ENCODE measurements at regions not wholly inside any gene's neighbourhood (a gene's known extent, or its start where the extent isn't known, plus 50 kb on each side); places are given as distances from the start of the nearest gene placed in this dataset.

DNA sequence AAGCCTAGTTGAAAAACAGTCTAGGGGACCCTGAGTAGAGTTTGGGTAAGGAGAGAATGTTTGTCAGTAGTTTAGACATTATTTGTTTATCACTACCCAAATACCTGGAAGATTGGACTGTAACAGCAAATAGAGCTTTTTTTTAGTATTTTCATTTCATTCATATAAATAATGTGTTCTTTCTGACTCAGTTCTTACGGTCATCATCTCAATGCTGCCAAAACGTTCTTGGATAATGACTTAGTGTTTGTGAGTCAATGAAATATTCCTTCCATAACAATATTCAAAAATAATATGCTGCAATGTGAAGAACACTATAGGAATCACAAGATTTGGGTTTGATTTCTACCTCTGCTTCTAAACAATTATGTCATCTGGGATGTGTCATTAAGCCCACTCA is 400.0 kb upstream of the PKN2 start:
- TF ChIP-seq, protein P1, sequence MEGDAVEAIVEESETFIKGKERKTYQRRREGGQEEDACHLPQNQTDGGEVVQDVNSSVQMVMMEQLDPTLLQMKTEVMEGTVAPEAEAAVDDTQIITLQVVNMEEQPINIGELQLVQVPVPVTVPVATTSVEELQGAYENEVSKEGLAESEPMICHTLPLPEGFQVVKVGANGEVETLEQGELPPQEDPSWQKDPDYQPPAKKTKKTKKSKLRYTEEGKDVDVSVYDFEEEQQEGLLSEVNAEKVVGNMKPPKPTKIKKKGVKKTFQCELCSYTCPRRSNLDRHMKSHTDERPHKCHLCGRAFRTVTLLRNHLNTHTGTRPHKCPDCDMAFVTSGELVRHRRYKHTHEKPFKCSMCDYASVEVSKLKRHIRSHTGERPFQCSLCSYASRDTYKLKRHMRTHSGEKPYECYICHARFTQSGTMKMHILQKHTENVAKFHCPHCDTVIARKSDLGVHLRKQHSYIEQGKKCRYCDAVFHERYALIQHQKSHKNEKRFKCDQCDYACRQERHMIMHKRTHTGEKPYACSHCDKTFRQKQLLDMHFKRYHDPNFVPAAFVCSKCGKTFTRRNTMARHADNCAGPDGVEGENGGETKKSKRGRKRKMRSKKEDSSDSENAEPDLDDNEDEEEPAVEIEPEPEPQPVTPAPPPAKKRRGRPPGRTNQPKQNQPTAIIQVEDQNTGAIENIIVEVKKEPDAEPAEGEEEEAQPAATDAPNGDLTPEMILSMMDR (conservative IDR thresholded peaks at IDR 0.05; ENCODE audit: low read depth, low read length): no peak
- no peak for TF ChIP-seq EZH2 (IDR thresholded peaks at IDR 0.05; ENCODE audit: borderline replicate concordance, low read depth, low read length, poor library complexity, severe bottlenecking)

Data from A673 (cell line).